ENCODE measurements at regions not wholly inside any gene's neighbourhood (a gene's known extent, or its start where the extent isn't known, plus 50 kb on each side); places are given as distances from the start of the nearest gene placed in this dataset.

GRCh38 chr20:12055161-12055560 lies 137.5 kb downstream of the BTBD3 start:
- Histone ChIP-seq H3K9me3 (ENCODE audit: low read length) (no peaks in the 10 kb centered on the region), H4K20me1 (ENCODE audit: low read length) (no peaks in the 10 kb centered on the region), H3F3A (ENCODE audit: low read length, unreplicated experiment) (no peaks in the 10 kb centered on the region), H3K36me3 (ENCODE audit: low read depth, low read length) (no peaks in the 10 kb centered on the region), H3K4me2 (ENCODE audit: low read length) (no peak overlapping the region), H3K9me2 (replicated peaks; ENCODE audit: low read length) (no peaks in the 10 kb centered on the region), H3K9ac (ENCODE audit: low read length) (no peak overlapping the region), H3K79me2 (ENCODE audit: low read length) (no peaks in the 10 kb centered on the region), H3K4me1 (ENCODE audit: insufficient read depth, low read length) (peaks cover 9% of the 10 kb centered on the region), H3K27ac (ENCODE audit: low read length) (no peak overlapping the region), H3K4me3 (ENCODE audit: low read length) (no peak overlapping the region), H2AFZ (ENCODE audit: low read length) (no peak overlapping the region), H3K27me3 (ENCODE audit: low read length) (no peaks in the 10 kb centered on the region)
- DNase-seq (no peak), ATAC-seq (no peak)
- TF ChIP-seq EZH2 (IDR thresholded peaks at IDR 0.05; ENCODE audit: low read length, unreplicated experiment) (no peak), EZH2phosphoT487 (IDR thresholded peaks at IDR 0.05; ENCODE audit: borderline replicate concordance, low read length) (no peak), CTCF (conservative IDR thresholded peaks at IDR 0.05; ENCODE audit: low read depth, low read length) (no peak)
- POLR2A ChIA-PET (ENCODE audit: unreplicated experiment): no interaction called here
- no TSS peak for BruUV-seq (replicated peaks)
- intact Hi-C loops (cut with micrococcal nuclease): no loop called here
- CTCF ChIA-PET: no interaction called here

- Histone ChIP-seq H3K9ac (ENCODE audit: low read length) (no peak overlapping the region), H4K20me1 (ENCODE audit: low read length) (no peaks in the 10 kb centered on the region), H3K79me2 (ENCODE audit: low read length) (no peaks in the 10 kb centered on the region), H3K27ac (ENCODE audit: low read length) (no peak overlapping the region), H3K27me3 (ENCODE audit: low read length) (no peaks in the 10 kb centered on the region), H3K4me1 (ENCODE audit: insufficient read depth, low read length) (peaks cover 9% of the 10 kb centered on the region), H3K4me2 (ENCODE audit: low read length) (no peak overlapping the region), H3K36me3 (ENCODE audit: low read depth, low read length) (no peaks in the 10 kb centered on the region), H3K9me2 (replicated peaks; ENCODE audit: low read length) (no peaks in the 10 kb centered on the region), H2AFZ (ENCODE audit: low read length) (no peak overlapping the region), H3F3A (ENCODE audit: low read length, unreplicated experiment) (no peaks in the 10 kb centered on the region), H3K9me3 (ENCODE audit: low read length) (no peaks in the 10 kb centered on the region), H3K4me3 (ENCODE audit: low read length) (no peak overlapping the region)
- ChIA-PET POLR2A (ENCODE audit: unreplicated experiment) (no interaction called here), CTCF (no interaction called here)
- BruUV-seq (replicated peaks): no TSS peak
- intact Hi-C loops (cut with micrococcal nuclease): no loop called here
- ATAC-seq (no peak), DNase-seq (no peak)
- TF ChIP-seq CTCF (conservative IDR thresholded peaks at IDR 0.05; ENCODE audit: low read depth, low read length): no peak
- no peak for TF ChIP-seq EZH2phosphoT487 (IDR thresholded peaks at IDR 0.05; ENCODE audit: borderline replicate concordance, low read length)
- no peak for TF ChIP-seq EZH2 (IDR thresholded peaks at IDR 0.05; ENCODE audit: low read length, unreplicated experiment)
These were observed 139.1 kb downstream of the BTBD3 start for GRCh38 chr20:12056839-12057238.

- ATAC-seq: no peak
- H3K9me3 ChIP-seq (ENCODE audit: low read length): no peaks in the 10 kb centered on the region
- H3K36me3 ChIP-seq (ENCODE audit: low read depth, low read length): no peaks in the 10 kb centered on the region
- H3K79me2 ChIP-seq (ENCODE audit: low read length): no peaks in the 10 kb centered on the region
- H2AFZ ChIP-seq (ENCODE audit: low read length): no peak overlapping the region
- no peak overlapping the region for H3K9ac ChIP-seq (ENCODE audit: low read length)
- no peak overlapping the region for H3K4me2 ChIP-seq (ENCODE audit: low read length)
- no peak for TF ChIP-seq CTCF (conservative IDR thresholded peaks at IDR 0.05; ENCODE audit: low read depth, low read length)
- TF ChIP-seq EZH2 (IDR thresholded peaks at IDR 0.05; ENCODE audit: low read length, unreplicated experiment): no peak
- TF ChIP-seq EZH2phosphoT487 (IDR thresholded peaks at IDR 0.05; ENCODE audit: borderline replicate concordance, low read length): no peak
- H3K9me2 ChIP-seq (replicated peaks; ENCODE audit: low read length): no peaks in the 10 kb centered on the region
- peaks cover 9% of the 10 kb centered on the region for H3K4me1 ChIP-seq (ENCODE audit: insufficient read depth, low read length)
- H3K4me3 ChIP-seq (ENCODE audit: low read length): no peak overlapping the region
- no TSS peak for BruUV-seq (replicated peaks)
- POLR2A ChIA-PET (ENCODE audit: unreplicated experiment): no interaction called here
- no peak for DNase-seq
- no peaks in the 10 kb centered on the region for H4K20me1 ChIP-seq (ENCODE audit: low read length)
- CTCF ChIA-PET: no interaction called here
- no peak overlapping the region for H3K27ac ChIP-seq (ENCODE audit: low read length)
- intact Hi-C loops (cut with micrococcal nuclease): no loop called here
- H3F3A ChIP-seq (ENCODE audit: low read length, unreplicated experiment): no peaks in the 10 kb centered on the region
- H3K27me3 ChIP-seq (ENCODE audit: low read length): no peaks in the 10 kb centered on the region
These were observed 140.1 kb downstream of the BTBD3 start for GRCh38 chr20:12057778-12058177.

Data from PC-3 (cell line).